ENCODE measurements at regions not wholly inside any gene's neighbourhood (a gene's known extent, or its start where the extent isn't known, plus 50 kb on each side); places are given as distances from the start of the nearest gene placed in this dataset.

GRCh38 chr12:124679533-124680371, 112.3 kb upstream of the NCOR2 start:
- Histone ChIP-seq H3K4me3 (ENCODE audit: low read depth, low read length) (no peak overlapping the region), H2AK5ac (ENCODE audit: low read length) (no peak overlapping the region), H3K9me3 (ENCODE audit: insufficient read depth, low read depth, low read length) (no peaks in the 10 kb centered on the region), H2BK120ac (ENCODE audit: insufficient read depth, low read length, poor library complexity) (peak overlapping the region; percentile 89), H3K27me3 (ENCODE audit: insufficient read depth, low read length) (no peaks in the 10 kb centered on the region), H3K4ac (ENCODE audit: low read depth, low read length) (no peak overlapping the region), H3K79me2 (ENCODE audit: control insufficient read depth, insufficient read depth, low read length, poor library complexity) (peaks cover 7% of the 10 kb centered on the region), H3K18ac (ENCODE audit: low read length) (peak overlapping the region; percentile 12), H3K23ac (ENCODE audit: low read length) (no peak overlapping the region), H2BK5ac (ENCODE audit: low read depth, low read length, poor library complexity) (peak overlapping the region; percentile 16), H4K8ac (ENCODE audit: low read depth, low read length) (peak overlapping the region; percentile 13), H2AFZ (ENCODE audit: insufficient read depth, low read length, poor library complexity) (no peak overlapping the region), H3K4me2 (ENCODE audit: low read length) (no peak overlapping the region), H3K79me1 (ENCODE audit: low read length) (peaks cover 41% of the 10 kb centered on the region), H3K36me3 (ENCODE audit: control insufficient read depth in 1 of 2, insufficient read depth in 2 of 2, low read length in 2 of 2) (no peaks in the 10 kb centered on the region), H3K4me1 (ENCODE audit: control insufficient read depth in 1 of 2, insufficient read depth in 2 of 2, low read length in 2 of 2) (peaks cover 36 to 44% of the 10 kb centered on the region in 2 experiments), H4K91ac (ENCODE audit: low read depth, low read length) (peak overlapping the region; percentile 56), H3K9ac (ENCODE audit: low read length) (no peak overlapping the region), H4K12ac (ENCODE audit: low read depth, low read length) (no peak overlapping the region), H3K27ac (ENCODE audit: low read depth, low read length) (peak overlapping the region; percentile 12), H2BK12ac (ENCODE audit: low read length) (peak overlapping the region; percentile 37), H3K14ac (ENCODE audit: low read length) (peak overlapping the region; percentile 41)
- peak; percentile 93 to 94 for DNase-seq
- WGBS (ENCODE audit: extremely low coverage, insufficient coverage, insufficient read length), result no CpG with 5 or more reads among the region's 17 CpGs

- peaks cover 40% of the 10 kb centered on the region for H3K79me1 ChIP-seq (ENCODE audit: low read length)
- peak overlapping the region; percentile 12 for H3K27ac ChIP-seq (ENCODE audit: low read depth, low read length)
- H2BK120ac ChIP-seq (ENCODE audit: insufficient read depth, low read length, poor library complexity), result peak overlapping the region; percentile 43
- no peak overlapping the region for H3K4me2 ChIP-seq (ENCODE audit: low read length)
- H4K12ac ChIP-seq (ENCODE audit: low read depth, low read length), result no peak overlapping the region
- no peak overlapping the region for H2AFZ ChIP-seq (ENCODE audit: insufficient read depth, low read length, poor library complexity)
- H2BK12ac ChIP-seq (ENCODE audit: low read length), result peak overlapping the region; percentile 37
- H4K91ac ChIP-seq (ENCODE audit: low read depth, low read length), result peak overlapping the region; percentile 56
- no peak overlapping the region for H3K4ac ChIP-seq (ENCODE audit: low read depth, low read length)
- H3K79me2 ChIP-seq (ENCODE audit: control insufficient read depth, insufficient read depth, low read length, poor library complexity), result peaks cover 7% of the 10 kb centered on the region
- H4K8ac ChIP-seq (ENCODE audit: low read depth, low read length), result peak overlapping the region; percentile 13
- peak overlapping the region; percentile 16 for H2BK5ac ChIP-seq (ENCODE audit: low read depth, low read length, poor library complexity)
- WGBS (ENCODE audit: extremely low coverage, insufficient coverage, insufficient read length), result no CpG with 5 or more reads among the region's 4 CpGs
- H3K4me1 ChIP-seq (ENCODE audit: control insufficient read depth in 1 of 2, insufficient read depth in 2 of 2, low read length in 2 of 2), result peaks cover 33 to 44% of the 10 kb centered on the region in 2 experiments
- no peak overlapping the region for H3K4me3 ChIP-seq (ENCODE audit: low read depth, low read length)
- H3K27me3 ChIP-seq (ENCODE audit: insufficient read depth, low read length), result no peaks in the 10 kb centered on the region
- H3K36me3 ChIP-seq (ENCODE audit: control insufficient read depth in 1 of 2, insufficient read depth in 2 of 2, low read length in 2 of 2), result no peaks in the 10 kb centered on the region
- H3K23ac ChIP-seq (ENCODE audit: low read length), result no peak overlapping the region
- H2AK5ac ChIP-seq (ENCODE audit: low read length), result no peak overlapping the region
- no peaks in the 10 kb centered on the region for H3K9me3 ChIP-seq (ENCODE audit: insufficient read depth, low read depth, low read length)
- H3K9ac ChIP-seq (ENCODE audit: low read length), result no peak overlapping the region
- no peak overlapping the region for H3K14ac ChIP-seq (ENCODE audit: low read length)
- no peak overlapping the region for H3K18ac ChIP-seq (ENCODE audit: low read length)
- no peak for DNase-seq
Measured at GRCh38 chr12:124679047-124679446, 111.6 kb upstream of the NCOR2 start.

- Histone ChIP-seq H2AFZ (ENCODE audit: insufficient read depth, low read length, poor library complexity) (no peak overlapping the region), H4K12ac (ENCODE audit: low read depth, low read length) (no peak overlapping the region), H2BK12ac (ENCODE audit: low read length) (peak overlapping the region; percentile 33), H2BK120ac (ENCODE audit: insufficient read depth, low read length, poor library complexity) (peak overlapping the region; percentile 18), H3K79me1 (ENCODE audit: low read length) (peaks cover 36% of the 10 kb centered on the region), H3K4me3 (ENCODE audit: low read depth, low read length) (no peak overlapping the region), H4K8ac (ENCODE audit: low read depth, low read length) (no peak overlapping the region), H2AK5ac (ENCODE audit: low read length) (no peak overlapping the region), H3K79me2 (ENCODE audit: control insufficient read depth, insufficient read depth, low read length, poor library complexity) (peaks cover 7% of the 10 kb centered on the region), H3K23ac (ENCODE audit: low read length) (no peak overlapping the region), H3K36me3 (ENCODE audit: control insufficient read depth in 1 of 2, insufficient read depth in 2 of 2, low read length in 2 of 2) (no peaks in the 10 kb centered on the region), H4K91ac (ENCODE audit: low read depth, low read length) (no peak overlapping the region), H3K27me3 (ENCODE audit: insufficient read depth, low read length) (no peaks in the 10 kb centered on the region), H3K14ac (ENCODE audit: low read length) (no peak overlapping the region), H3K18ac (ENCODE audit: low read length) (no peak overlapping the region), H3K4me1 (ENCODE audit: control insufficient read depth in 1 of 2, insufficient read depth in 2 of 2, low read length in 2 of 2) (peaks cover 33 to 42% of the 10 kb centered on the region in 2 experiments), H3K4me2 (ENCODE audit: low read length) (no peak overlapping the region), H3K9me3 (ENCODE audit: insufficient read depth, low read depth, low read length) (no peaks in the 10 kb centered on the region), H2BK5ac (ENCODE audit: low read depth, low read length, poor library complexity) (no peak overlapping the region), H3K27ac (ENCODE audit: low read depth, low read length) (no peak overlapping the region), H3K9ac (ENCODE audit: low read length) (no peak overlapping the region), H3K4ac (ENCODE audit: low read depth, low read length) (no peak overlapping the region)
- no CpG with 5 or more reads among the region's 15 CpGs for WGBS (ENCODE audit: extremely low coverage, insufficient coverage, insufficient read length)
- peak; percentile 95 to 98 for DNase-seq
Measured at GRCh38 chr12:124678421-124678893, 111.0 kb upstream of the NCOR2 start.

- Histone ChIP-seq H2AFZ (ENCODE audit: insufficient read depth, low read length, poor library complexity) (no peak overlapping the region), H2BK12ac (ENCODE audit: low read length) (peak overlapping the region; percentile 16), H4K12ac (ENCODE audit: low read depth, low read length) (no peak overlapping the region), H3K4me2 (ENCODE audit: low read length) (no peak overlapping the region), H3K9me3 (ENCODE audit: insufficient read depth, low read depth, low read length) (no peaks in the 10 kb centered on the region), H3K18ac (ENCODE audit: low read length) (no peak overlapping the region), H3K14ac (ENCODE audit: low read length) (no peak overlapping the region), H4K91ac (ENCODE audit: low read depth, low read length) (peak overlapping the region; percentile 20), H3K9ac (ENCODE audit: low read length) (no peak overlapping the region), H2AK5ac (ENCODE audit: low read length) (no peak overlapping the region), H3K36me3 (ENCODE audit: control insufficient read depth in 1 of 2, insufficient read depth in 2 of 2, low read length in 2 of 2) (no peaks in the 10 kb centered on the region), H3K4me3 (ENCODE audit: low read depth, low read length) (no peak overlapping the region), H3K79me2 (ENCODE audit: control insufficient read depth, insufficient read depth, low read length, poor library complexity) (peaks cover 6% of the 10 kb centered on the region), H3K27me3 (ENCODE audit: insufficient read depth, low read length) (no peaks in the 10 kb centered on the region), H2BK120ac (ENCODE audit: insufficient read depth, low read length, poor library complexity) (no peak overlapping the region), H2BK5ac (ENCODE audit: low read depth, low read length, poor library complexity) (no peak overlapping the region), H3K4me1 (ENCODE audit: control insufficient read depth in 1 of 2, insufficient read depth in 2 of 2, low read length in 2 of 2) (peaks cover 29 to 39% of the 10 kb centered on the region in 2 experiments), H3K79me1 (ENCODE audit: low read length) (peaks cover 33% of the 10 kb centered on the region), H3K23ac (ENCODE audit: low read length) (no peak overlapping the region), H4K8ac (ENCODE audit: low read depth, low read length) (no peak overlapping the region), H3K4ac (ENCODE audit: low read depth, low read length) (no peak overlapping the region), H3K27ac (ENCODE audit: low read depth, low read length) (no peak overlapping the region)
- DNase-seq, result no peak
- WGBS (ENCODE audit: extremely low coverage, insufficient coverage, insufficient read length), result no CpG with 5 or more reads among the region's 21 CpGs
Measured at GRCh38 chr12:124677552-124678356, 110.3 kb upstream of the NCOR2 start.

Measured in trophoblast cell (in vitro differentiated cells and primary cell).